Loucy (cell line): ENCODE measurements at regions not wholly inside any gene's neighbourhood (a gene's known extent, or its start where the extent isn't known, plus 50 kb on each side); places are given as distances from the start of the nearest gene placed in this dataset.

ENCODE experiments used
- EZH2phosphoT487 ChIP-seq: fragments of 200-600 bp; IDR thresholded peaks from 2 replicates; pipeline ENCODE4 v1.6.1; 2018; ENCODE audit warnings: antibody characterized with exemption, mild to moderate bottlenecking, moderate library complexity, borderline replicate concordance
- TF ChIP-seq, protein P1 (sequence below): fragments of 200-600 bp; sonication (generic); conservative IDR thresholded peaks from 2 replicates; pipeline ENCODE4 v1.5.1; 2014; ENCODE audit warnings: mild to moderate bottlenecking, antibody characterized with exemption, low read length

DNA sequence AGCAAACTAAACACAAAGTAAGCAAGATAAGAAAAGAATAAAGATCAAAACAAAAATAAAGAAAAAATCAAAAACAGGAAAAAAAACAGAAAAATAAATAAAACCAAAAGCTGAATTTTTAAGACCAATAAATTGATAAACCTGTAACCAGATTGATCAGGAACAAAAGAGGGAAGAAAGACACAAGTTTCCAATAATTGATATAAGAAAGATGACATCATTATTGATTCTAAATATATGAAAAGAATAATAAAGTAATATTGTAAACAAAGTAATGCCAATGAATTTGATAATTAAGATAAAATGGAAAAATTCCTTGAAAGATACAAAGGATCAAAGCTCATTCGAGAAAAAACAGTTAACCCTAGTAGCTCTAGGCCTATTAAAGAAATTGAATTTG is 394.6 kb upstream of the LRATD1 start:
- TF ChIP-seq, protein P1, sequence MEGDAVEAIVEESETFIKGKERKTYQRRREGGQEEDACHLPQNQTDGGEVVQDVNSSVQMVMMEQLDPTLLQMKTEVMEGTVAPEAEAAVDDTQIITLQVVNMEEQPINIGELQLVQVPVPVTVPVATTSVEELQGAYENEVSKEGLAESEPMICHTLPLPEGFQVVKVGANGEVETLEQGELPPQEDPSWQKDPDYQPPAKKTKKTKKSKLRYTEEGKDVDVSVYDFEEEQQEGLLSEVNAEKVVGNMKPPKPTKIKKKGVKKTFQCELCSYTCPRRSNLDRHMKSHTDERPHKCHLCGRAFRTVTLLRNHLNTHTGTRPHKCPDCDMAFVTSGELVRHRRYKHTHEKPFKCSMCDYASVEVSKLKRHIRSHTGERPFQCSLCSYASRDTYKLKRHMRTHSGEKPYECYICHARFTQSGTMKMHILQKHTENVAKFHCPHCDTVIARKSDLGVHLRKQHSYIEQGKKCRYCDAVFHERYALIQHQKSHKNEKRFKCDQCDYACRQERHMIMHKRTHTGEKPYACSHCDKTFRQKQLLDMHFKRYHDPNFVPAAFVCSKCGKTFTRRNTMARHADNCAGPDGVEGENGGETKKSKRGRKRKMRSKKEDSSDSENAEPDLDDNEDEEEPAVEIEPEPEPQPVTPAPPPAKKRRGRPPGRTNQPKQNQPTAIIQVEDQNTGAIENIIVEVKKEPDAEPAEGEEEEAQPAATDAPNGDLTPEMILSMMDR, result no peak
- no peak for TF ChIP-seq EZH2phosphoT487
